GM21515 (cell line): ENCODE measurements at regions not wholly inside any gene's neighbourhood (a gene's known extent, or its start where the extent isn't known, plus 50 kb on each side); places are given as distances from the start of the nearest gene placed in this dataset.
A peak's percentile ranks its signal among the peaks of the same experiment; 100 is the strongest.

Experiments
- ATAC-seq: cut with Tn5 transposase; IDR thresholded peaks from one replicate; pipeline ENCODE4 v1.9.1; 2021; ENCODE audit not compliant: unreplicated experiment

DNA sequence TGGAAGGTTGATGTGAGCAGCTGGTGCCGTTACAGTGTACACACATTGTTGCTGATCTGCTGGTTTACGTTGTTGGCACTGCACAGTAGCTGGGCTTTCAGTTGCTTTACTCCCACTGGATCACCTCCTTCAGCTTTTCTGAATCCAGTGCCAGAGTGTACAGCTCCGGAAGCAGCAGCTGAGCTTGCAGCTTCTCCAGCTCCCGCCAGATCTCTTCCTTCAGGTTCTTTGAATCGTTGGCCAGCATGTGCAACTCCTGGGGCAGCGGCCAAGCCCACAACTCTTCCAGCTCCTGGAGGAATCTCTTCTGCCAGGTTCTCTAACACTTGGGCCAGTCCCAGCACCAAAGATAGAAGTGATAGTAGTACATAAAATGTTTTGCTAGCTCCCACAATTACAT, 149.7 kb upstream of the RRP15 start:
- ATAC-seq = no peak

DNA sequence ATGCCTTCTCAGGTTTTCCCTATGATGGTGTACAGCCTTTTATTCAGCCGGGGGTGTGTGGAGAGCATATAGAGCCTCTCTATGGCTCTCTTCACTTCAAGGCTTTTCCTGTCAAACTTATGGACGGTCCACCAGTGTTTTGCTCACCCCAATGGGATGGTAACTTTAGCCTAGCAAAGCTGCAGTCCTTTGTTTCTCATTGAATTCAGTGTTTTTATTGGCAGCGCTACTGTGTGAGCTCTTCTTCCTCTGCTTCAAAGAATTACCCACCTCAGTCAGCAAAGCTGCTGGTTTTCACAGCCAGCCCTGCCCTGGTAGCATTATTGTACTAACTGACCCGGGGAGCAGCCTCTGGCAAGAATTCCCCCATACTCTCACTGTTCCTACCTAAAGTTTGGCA, 145.3 kb upstream of the RRP15 start:
- ATAC-seq = no peak

DNA sequence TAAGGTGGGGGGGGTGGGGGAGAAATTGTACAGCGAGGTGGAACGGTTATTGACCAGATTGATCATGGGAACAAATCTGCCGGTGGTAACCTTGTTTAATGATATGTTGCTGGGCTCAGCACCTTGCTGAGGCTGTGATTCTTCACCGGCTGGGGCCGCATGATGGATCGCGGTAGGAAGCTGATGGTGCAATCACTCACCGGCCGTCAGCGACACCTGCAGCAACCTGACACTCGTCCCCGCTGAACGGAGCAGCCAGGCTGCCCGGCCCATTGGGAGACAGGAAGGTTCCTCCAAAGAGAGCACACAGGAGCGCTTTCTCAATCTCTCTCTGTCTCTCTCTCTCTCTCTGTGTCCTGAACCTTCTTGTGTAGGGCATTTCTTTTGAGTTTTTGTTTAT, 128.5 kb upstream of the RRP15 start:
- no peak for ATAC-seq

DNA sequence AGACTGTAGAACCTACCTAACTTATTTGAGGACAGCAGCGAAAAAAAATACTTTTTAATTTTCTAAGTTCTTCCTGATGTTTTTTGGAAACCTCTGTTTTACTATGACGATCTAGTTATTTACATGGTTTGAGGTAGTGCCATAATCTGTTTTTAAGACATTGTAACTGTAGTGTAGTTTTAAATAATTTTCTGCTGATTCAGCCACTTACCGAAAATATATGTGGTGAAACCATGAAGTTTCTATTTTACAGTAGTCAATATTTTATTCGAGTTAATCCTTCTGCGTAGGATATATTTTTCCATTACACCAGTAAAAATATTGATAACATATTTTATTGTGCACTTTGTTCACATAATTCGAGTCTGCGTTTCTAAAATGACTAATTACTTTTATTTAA, 121.7 kb upstream of the RRP15 start:
- ATAC-seq = no peak

DNA sequence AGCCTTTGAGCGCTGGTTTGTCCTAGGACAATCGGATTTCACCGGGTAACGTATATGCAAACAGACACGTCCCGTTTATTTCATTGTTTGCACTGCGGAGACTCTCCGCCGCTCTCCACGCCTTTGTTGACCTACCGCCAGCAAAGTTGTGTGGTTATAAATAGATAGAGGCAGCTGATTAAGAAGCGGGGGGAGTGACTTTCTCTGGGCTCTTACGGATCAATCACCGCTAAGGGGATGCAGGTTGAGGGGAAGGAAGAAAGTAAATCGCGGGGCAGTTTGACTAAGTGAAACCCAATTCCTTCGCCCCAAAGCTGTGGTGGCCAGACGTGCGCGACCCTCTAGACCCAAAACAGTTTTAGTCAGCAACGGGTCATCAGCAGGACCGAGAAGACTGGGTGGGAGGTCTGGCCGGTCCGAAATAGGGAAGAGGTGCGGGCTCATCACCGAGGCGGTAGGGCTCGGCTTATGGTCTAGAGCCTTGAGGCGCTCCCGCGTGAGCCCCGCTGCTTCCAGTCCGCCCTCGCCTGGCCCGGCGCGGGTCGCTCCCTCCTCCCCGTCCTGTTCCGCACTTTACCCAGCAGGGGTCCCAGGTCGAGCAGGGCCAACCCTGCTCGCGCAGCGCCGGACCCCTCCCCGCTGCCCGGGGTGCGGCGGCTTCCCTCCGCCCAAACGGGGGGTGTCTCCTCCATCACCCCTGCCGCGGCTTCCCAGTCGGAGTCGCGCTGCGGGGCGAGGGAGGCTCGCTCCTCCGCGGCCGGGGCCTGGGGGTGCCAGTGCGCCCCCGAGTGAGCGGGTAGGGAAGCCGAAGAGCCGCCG, 120.8 kb upstream of the RRP15 start:
- ATAC-seq = no peak

DNA sequence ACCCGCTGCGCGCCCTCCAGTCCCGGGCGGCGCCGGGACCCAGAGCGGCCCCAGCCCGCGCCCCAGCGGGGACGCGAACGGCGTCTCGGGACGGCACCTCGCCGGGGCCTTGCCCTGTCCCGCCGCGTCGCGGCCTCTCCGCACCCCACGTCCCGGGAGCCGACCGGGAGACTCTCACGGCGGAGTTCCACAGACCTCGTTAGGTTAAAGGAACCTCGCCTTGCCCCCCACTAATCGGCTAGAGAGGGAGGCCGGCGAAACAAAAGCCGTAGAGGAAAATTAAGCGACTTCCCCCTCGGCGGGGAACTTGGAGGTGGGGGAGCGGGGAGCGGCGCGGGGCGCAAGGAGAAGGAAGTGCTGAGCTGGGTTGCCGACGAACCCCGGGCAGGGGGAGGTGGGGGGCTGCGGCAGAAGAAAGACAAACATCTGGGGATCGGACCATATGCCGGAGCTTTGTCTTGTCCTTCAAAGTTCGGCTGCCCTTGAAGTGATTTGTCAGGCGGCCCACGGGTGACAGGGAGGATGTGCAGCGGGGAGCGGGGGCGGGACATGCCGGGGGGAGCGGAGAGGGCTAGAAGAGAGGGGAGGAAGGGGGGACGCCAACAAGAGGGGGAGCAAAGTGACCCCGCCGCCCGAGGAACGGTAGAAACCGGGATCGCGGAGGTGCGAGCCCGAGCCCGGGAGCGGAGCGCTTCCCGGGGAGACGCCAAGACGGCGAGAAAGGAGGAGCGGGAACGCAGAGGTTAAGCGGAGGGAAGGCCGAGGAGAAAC, 120.0 kb upstream of the RRP15 start:
- ATAC-seq = no peak

DNA sequence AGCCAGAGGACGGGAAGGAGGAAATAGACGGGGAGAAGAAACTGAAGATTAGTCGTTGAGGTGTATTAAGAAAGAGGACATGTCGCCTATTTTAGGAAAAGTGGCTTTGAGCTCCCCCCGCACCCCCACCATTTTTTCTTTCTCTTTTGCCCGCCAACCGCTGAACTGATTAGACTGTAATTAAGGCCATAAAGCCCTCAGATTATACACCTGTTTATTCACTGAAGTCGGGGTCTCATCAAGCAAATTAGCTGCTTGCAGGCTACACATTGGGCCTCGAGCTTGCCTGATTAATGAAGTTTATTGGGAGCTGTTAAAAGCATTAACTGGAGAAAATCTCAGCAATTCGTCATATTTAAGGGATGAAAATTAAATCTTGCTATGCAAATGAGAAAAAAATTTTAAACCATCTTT, 119.4 kb upstream of the RRP15 start:
- ATAC-seq = no peak

DNA sequence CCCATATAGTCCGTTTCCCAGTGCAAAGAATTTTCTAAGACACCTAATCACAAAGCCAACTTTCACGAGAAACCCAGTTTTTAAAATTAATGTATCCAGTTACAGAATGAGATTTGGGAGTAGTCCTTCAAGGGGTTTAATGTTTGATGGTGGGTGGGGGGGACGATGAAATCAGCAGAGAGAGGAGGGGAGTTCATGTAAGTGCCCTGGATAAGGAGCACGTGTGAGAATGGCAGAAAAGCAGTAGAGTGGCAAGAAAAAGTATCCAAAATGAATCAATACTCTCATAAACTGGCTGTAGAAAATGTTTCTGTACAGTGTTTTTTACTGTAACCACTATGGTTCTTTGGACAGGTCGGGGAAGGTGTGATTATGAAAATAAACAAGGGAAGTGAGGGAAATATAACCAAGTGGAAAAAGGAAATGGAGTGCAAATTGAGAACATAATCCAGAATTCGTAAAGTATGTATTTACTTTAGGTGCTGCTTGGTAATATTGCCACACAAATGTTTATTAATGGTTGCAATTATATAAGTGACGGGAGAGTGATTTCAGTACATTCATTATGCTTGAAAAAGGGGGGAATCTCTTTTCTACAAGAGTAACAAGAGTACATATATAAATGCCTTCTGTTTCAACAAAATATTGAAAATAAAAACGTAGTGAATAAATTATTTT, 118.7 kb upstream of the RRP15 start:
- ATAC-seq = no peak

DNA sequence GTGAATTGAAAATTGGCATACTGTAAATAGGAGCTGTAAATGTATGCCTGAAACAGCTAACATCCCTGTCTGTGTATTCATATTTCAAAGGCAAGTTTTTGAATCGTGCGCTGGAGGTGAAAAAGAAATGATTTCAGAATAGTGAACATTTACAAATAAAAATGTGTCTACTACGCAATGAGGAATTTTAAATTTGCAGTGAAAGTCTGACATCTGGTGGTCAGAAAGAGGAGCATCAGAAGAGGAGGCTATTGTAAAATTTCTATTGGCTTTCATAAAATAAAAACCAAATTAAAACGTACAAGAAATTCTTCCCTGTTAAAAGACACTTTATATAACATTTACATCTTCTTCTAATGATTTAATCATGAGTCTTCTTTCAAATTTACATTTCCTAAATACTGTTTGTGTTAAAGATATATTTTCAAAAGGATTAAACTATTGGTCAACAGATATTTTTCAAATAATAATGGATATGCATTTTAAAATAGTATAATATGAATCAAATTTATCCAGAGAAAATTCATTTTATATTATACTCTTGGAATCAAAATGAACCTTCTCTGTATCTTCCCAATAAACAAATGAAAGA, 113.7 kb upstream of the RRP15 start:
- ATAC-seq = peak; percentile 77

DNA sequence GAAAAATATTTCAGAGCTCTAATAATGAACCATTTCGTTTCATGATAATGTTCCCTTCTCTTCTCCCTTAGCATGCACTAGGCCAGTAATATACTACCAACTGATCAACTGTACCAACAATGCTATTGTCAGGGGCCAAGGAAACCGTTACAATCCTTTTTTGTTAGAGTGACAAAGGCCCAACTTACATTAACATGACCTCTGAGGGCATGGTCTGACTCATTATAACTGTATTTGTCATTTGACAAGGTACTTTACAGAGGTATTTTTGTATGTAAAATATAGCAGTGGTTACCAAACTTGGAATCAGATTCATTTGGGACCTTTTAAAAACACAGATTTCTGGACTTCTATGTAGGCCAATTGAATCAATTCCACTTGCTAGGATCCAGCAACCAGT, 102.6 kb upstream of the RRP15 start:
- no peak for ATAC-seq

DNA sequence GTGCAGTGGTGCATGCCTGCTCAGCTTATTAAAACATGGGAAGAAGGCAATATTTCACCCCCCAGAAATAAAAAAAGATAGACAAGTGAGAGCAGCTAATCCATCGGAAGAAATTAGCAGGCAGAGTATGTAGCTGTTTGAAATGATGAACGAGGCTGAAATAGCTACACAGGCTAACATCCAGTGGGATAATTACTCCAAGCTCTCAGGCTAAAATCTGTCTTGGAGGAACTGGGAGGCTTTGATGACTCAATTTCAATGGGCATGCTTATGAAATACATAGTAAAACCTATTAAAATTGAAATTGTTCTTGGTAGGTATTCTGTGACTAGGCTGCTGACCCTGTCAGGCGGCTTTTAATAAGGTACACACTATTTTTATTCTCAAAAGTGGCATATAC, 84.1 kb upstream of the RRP15 start:
- ATAC-seq = no peak

DNA sequence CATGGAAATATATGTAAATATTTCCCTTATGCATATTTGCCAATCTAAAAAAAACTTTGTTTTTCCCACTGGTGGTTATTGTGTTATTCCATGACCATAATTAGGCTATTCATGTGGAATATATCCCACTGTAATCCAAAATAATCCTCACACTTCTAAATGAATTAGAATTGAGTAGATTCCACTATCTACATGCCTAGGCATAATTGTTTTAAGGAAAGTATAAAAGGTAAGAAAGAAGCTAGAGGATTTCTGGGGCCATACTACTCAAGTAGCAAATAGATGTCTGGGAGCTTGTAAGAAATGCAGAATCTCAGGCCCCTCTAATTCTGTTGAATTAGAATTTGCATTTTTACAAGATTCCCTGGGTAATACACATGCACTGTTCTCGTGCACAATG, 83.5 kb upstream of the RRP15 start:
- ATAC-seq = no peak

DNA sequence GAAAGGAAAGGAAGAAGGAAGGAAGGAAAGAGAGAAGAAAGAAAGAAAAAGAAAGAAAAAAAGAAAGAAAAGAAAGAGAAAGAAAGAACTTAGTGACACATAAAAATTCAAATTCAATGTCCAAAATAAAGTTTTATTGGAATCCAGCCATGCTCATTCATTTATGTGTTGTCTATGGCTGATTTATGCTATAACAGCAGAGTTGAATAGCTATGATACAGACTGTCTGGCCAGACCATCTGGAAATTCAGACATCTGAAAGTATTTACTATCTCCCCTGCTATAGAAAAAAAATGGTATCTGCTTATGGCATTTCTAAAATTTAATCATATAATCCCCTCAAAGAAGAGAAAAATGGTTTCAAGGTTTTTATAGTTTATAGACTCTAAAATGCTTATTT, 79.4 kb upstream of the RRP15 start:
- ATAC-seq = no peak

DNA sequence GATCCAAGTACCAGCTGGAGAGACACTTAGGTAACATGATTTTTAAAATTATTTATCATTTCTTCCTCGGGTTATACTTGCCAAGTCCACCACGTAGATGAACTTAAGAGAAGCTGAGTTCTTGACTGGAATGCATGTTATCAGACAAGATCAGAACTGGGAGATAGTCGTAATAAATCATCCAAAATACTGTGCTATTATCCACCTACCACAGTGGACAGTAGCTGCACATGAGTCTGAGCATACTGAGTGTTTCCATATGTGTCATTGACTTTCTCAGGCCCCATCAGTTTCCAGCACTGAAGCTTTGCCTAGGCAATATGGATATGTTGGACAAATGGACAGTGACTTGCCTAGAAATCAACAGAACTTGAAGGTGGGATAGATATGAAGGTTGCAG, 77.9 kb upstream of the RRP15 start:
- ATAC-seq = no peak

DNA sequence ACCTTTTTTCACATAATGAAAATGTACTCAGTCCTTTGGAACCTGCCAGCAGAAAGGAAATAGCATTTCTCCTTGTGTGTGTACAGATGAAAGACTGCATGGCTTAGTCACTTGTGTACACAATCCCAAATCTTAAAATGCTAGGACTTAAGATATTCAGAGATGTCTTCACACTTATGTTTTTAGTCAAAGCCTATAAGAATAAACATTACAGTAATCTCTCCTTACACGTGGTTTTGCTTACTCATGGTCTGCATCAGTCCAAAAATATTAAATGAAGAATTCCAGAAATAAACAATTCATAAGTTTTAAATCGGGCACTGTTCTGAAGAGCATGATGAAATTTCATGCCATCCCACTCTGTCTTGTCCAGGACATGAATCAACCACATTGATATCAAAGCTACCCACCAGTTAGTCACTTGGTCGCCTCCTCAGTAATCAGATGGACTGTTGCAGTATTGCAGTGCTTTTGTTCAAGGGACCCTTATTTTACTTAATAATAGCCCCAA, 75.7 kb upstream of the RRP15 start:
- ATAC-seq = no peak

DNA sequence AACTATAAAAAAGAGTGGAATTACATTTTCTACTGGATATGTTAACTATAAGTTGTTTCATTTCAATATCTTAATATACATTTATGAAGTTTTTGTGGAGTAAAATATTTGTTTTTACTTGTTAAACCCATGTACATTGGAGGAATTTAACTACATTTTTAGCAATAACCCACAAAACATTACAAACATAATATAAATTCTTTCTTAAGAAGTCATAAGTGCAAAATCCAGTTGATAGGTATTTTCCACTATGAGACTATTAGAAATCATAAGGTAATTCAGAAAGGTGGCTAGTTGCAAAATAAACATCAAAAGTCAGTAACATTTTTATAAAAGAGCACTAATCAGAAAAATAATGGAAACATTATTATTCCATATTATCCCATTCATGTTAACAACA, 73.9 kb upstream of the RRP15 start:
- no peak for ATAC-seq

DNA sequence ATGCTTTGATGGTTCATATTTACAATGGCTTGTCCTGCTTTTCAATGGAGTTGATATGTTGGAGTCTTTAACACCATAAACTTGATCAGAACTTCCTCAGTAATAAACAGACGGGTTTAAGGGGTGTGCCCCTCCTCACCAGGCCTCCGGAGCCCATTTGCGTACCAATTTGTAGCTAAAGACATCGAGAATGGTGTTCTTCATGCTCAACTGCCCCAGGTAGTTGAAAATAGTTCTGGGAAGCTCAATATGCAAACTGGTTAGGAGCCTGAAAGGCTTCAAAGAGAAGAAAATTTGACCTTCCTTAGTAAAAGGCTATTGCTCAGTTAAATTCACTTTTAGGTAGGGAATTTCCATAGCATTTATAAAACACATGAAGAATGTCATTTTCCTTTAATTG, 68.1 kb upstream of the RRP15 start:
- no peak for ATAC-seq

DNA sequence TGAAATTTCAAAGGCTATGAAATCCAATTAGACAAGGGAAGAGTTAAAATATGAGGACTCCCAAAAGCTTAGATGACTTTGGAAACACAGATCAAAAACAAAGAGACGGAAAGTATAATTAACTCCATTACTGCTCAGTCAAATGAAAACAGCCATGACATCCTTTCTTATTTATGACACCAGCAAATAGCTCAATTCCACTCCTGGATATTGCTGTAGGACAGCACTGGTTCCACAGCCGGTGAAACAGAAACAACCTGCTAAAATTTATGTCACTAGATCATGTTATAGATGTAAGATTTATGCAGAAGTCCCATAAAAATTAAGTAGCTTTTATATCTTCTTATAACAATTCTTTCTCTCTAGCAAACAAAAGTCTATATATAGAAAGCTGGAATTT, 65.6 kb upstream of the RRP15 start:
- no peak for ATAC-seq

DNA sequence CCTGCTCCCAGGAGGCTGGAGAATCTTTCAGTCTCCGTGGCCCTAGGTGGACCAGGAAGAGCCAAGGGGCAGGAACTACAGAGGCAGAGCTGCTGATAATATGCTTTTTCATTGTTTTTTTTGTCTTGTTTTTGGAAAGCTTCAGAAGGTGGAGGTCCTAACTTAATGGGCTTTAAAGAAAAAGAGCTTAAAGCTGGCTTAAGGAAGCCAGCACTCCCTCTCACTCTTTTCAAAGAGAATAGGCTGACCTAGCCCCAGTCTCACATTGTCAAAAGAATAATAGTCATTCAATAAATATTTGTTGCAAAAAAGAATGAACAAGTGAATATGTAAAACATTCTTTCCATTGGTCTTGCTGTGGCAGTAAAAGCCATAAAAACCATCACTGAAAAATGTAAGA, 61.0 kb upstream of the RRP15 start:
- no peak for ATAC-seq

DNA sequence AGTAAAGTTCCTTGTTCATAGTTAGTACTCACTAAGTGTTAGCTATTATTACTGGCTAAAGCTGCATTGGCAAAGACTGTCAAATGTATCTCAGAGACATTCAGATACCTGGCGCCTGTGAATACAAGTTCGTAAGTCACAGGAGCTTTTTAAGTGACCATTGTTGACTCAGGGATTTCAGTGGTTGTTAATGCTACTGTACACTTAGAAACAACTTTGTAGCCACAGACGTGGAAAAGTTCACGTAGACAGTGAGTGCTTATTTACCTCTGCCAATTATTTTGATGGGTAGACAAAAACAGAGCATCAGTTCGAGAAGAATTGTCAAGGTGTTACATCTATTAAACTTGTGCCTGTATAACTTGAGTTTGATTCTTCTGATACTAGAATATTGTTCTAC, 59.1 kb upstream of the RRP15 start:
- ATAC-seq = no peak
